CD4-positive, alpha-beta T cell treated with Interleukin-15 for 1 hour (primary cell): ENCODE measurements at regions not wholly inside any gene's neighbourhood (a gene's known extent, or its start where the extent isn't known, plus 50 kb on each side); places are given as distances from the start of the nearest gene placed in this dataset.
"Not testable (repeated sequence)": the region's sequence is repeated elsewhere in the genome, so short reads cannot be mapped to it uniquely, and the experiment has no call there.

Experiments
- DNase-seq: peaks from one replicate; pipeline ENCODE4 v3.0.0-alpha.2; 2020

GRCh38 chr11:16605389-16605893, 133.0 kb upstream of the C11orf58 start:
- no peak for DNase-seq

DNA sequence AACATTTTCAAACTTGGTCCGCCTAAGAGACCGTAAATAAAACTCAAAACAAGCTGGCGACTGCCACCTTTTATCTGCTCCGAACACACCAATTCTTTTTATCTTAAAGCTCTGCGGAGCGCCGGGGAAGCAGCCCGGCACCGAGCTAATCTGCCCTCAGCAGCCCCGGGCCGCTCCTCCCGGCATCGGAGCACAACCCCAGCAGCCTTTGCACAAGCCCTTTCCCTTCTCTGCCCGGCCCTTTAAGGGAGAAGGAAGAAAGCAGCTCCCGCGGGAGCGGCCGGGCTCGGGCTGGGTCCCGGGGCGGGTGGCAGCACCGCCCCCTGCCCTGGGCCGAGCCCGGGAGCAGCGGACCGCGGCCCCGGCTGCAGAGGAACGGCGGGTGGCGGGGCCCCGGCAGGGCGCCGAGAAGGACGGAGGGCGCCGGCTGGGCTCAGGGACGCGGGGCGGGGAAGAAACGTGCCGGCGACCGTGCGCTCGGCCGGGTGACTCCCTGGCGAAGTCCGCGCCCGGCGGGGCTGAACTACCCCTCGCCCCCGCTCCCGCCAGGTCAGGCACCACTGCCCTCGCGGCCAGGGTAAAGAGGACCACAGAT, 133.6 kb upstream of the C11orf58 start:
- DNase-seq: no peak

GRCh38 chr11:16603890-16604793, 134.3 kb upstream of the C11orf58 start:
- DNase-seq: no peak

DNA sequence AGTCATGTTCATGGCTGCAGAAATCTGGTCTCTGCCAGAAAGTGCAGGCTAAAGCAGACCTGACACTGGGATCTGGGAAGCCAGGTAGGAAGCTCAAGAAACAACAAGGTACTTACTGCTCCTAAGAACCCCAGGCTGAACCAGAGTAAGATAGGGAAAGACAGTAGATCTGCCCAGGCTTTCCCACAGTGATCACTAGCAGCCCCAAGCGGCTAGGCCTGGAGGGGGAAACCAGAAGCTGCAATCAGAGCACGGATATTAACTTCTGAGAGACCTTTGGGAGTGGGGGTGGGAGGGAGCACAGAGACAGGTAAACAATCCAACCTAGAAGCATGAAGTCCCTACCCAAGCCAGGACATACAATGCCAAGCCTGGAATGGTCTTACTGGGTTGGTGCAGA, 135.2 kb upstream of the C11orf58 start:
- no peak for DNase-seq

GRCh38 chr11:16598906-16599305, 139.5 kb upstream of the C11orf58 start:
- DNase-seq: no peak

DNA sequence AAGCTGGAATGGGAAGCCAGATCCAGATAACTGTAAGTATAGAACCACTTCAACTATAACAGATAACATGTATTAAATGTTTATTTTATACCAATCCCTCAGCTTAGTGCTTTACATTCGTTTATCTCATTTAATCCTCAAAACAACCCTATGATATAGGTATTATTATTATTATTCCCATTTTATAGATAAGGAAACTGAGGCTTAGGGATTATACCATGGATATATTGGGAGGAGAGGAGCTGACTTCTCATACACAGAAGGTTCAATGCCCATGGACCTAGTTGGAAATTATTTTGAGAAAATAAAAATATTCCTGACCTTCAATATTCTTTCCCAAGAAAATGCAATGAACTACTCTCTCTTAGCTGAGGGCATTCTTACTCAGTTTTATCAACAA, 140.4 kb upstream of the C11orf58 start:
- no peak for DNase-seq

- no peak for DNase-seq
These were observed 142.2 kb upstream of the C11orf58 start for GRCh38 chr11:16596231-16596630.

- no peak for DNase-seq
These were observed 147.3 kb upstream of the C11orf58 start for GRCh38 chr11:16591157-16591556.

DNA sequence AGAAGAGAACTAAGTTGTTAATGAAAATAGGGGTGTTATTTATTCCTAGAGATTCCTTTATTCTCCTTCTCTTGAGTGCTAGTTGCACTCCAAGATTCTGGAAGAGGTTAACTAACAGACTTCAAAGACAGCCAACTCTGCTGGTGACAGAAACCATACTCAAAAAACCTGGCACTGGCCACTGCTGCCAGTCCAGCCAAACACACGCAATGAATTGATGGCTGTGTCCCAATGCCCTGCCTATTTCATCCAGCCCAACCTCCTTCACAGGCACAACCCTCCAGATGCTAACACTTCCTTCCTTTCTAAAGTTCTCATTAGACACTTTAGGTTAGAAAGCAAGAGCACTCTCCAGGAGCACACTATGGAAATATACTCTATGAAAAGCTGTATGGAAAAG, 150.8 kb upstream of the C11orf58 start:
- DNase-seq: no peak

DNA sequence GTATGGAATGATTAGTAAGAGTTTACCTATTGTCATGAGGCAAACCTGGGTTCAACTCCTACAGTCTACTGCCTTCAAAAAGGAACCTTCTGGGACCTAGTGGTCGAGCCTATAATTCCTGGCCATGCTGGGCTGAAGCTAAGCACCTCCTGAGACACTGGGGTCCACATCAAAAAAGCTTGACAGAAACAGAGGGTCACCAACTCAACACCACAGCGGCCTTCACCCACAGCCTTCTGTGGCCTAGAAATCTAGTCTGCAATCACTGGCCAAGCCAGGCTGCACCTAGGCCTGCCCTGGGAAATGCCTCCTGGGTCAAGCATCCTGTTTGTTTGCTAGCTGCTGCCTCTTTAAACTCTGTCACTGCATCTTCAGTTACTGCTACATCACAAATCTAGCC, 153.9 kb upstream of the C11orf58 start:
- DNase-seq: no peak

GRCh38 chr11:16581078-16581477, 157.4 kb upstream of the C11orf58 start:
- not testable (repeated sequence) for DNase-seq

DNA sequence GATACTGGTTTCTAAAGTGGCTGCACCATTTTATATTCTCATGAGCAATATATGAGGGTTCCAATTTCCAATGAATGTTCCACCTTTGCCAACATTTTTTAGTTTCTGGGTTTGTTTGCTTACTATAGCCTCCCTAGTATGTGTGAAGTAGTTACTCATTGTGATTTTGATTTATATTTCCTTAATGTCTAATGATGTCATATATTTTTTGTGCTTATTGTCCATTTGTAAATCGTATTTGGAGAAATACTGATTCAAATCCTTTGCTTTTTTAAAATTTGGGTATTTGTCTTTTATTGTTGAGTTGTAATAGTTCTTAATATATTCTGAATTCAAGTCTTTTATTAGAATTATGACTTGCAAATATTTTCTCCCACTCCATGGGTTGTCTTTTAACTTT, 161.0 kb upstream of the C11orf58 start:
- no peak for DNase-seq

DNA sequence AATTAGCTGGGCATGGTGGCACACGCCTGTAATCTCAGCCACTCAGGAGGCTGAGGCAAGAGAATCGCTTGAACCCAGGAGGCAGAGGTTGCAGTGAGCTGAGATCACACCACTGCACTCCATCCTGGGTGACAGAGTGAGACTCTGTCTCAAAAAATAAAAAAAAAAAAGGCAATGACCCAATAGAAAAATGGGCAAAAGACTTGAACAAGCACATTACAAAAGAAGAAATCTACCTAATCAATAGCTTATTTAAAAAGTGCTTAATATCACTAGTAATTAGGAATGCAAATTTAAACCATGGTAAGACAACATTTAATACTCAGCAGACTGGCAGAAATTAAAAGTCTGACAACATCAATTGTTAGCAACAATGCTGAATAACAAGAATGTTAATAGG, 163.6 kb upstream of the C11orf58 start:
- DNase-seq: not testable (repeated sequence)

GRCh38 chr11:16572945-16573344, 165.5 kb upstream of the C11orf58 start:
- DNase-seq: no peak

GRCh38 chr11:16561150-16561549, 177.3 kb upstream of the C11orf58 start:
- DNase-seq: no peak

DNA sequence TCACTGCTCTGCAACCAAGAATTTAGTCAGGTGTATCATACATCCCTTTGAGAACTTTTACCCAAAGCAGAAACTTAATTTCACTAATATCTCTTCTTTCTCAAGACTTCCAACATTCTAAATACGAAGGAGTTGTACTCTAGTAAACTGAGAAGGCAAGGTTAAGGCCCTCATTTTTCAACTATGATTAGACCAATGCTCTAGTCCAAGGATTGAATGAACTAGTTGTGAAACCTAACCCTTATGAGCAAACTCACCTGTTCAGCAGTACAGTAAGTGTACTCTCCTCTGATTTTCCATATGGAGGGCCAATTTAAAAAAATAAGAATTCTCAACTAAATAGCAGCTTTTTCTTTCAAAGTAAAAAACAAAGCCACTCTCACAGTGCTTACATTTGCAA, 180.0 kb upstream of the C11orf58 start:
- no peak for DNase-seq

GRCh38 chr11:16555956-16556355, 182.5 kb upstream of the C11orf58 start:
- DNase-seq: no peak

DNA sequence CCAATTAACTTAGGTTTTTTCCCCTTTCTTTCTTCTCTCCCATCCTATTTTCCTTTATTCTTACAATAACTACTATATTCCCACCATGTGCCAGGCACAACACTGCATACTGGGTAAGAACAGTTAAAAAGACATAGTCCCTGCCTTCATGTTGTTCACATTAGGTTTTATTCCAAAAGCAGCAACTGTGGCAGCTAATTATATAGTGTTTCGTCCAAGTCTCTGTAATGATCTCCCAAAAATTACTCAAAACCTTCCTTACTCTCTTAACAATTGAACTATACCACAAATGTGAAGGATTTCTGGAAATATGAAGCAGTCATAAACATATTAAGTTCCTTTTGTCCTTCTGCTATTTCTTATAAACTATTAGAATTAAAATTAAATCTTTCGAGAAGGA, 184.1 kb upstream of the C11orf58 start:
- no peak for DNase-seq

DNA sequence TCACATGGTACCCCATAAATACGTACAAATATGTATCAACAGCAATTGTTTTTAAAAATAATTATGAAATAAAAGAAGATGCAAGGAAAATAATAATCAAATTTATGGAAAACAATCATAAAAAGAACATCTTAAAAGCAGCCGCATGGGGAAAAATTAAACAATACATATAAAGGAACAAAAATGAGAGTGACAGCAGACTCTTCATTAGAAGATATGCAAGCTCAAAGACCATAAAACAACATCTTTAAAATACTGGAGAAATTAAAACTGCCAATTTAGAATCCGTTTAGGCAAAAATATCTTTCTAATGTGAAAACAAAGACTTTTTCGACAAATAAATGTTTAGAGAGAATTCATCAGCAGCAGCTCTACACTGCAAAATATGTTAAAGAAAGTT, 190.6 kb upstream of the C11orf58 start:
- DNase-seq: no peak

GRCh38 chr11:16543642-16544041, 187.3 kb upstream of the SOX6 start:
- no peak for DNase-seq

DNA sequence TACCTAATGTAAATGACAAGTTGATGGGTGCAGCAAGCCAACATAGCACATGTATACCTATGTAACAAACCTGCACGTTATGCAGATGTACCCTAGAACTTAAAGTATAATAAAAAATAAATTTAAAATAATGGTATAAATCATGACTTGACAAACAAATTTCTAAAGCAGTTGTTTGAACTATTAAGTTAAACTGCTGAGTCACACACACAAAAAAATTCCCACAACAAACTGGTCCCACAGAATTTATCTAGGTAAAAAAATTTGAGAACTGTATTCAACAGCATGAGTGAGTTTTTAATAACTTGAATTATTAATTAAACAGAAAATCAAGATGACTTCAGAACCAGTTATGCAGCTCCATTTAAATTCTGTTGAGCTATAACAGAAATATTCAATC, 186.0 kb upstream of the SOX6 start:
- DNase-seq: no peak

DNA sequence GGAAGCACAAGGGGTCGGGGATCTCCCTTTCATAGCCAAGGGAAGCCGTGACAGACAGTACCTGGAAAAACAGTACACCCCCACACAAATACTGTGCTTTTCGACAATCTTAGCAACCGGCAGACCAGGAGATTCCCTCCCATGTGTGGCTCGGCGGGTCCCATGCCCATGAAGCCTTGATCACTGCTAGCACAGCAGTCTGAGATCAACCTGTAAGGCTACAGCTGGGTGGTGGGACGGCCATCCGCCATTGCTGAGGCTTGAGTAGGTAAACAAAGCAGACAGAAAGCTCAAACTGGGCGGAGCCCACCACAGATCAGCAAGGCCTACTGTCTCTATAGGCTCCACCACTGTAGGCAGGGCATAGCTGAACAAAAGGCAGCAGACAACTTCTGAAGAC, 180.2 kb upstream of the SOX6 start:
- no peak for DNase-seq

DNA sequence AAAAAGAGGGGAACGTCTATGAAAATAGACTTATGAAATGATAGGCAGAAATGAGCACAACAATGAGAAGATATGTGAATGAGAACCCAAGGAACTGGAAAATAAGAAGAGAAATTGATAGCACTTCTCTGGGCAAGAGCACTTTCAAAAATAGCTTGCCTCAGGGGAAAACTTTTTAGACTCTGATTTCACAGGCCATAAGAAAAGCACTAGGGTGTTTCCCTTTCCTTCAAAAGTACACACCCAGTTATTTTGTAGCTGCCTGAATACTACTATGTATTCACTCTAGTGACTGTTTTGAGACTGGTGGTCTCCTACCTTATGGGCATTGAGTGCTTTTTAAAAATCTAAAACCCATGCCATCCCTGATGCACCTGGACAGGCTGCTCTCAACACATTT, 172.3 kb upstream of the SOX6 start:
- DNase-seq: no peak

- DNase-seq: no peak
These were observed 171.3 kb upstream of the SOX6 start for GRCh38 chr11:16527525-16528246.
